GM12878 (cell line): ENCODE measurements at regions not wholly inside any gene's neighbourhood (a gene's known extent, or its start where the extent isn't known, plus 50 kb on each side); places are given as distances from the start of the nearest gene placed in this dataset.

Experiments
- ATAC-seq: fragments of 200-7000 bp; cut with Tn5 transposase; 3 replicates; pipeline ENCODE4 v1.9.1; 2020; ENCODE audit warnings: mild to moderate bottlenecking, moderate library complexity
- BruUV-seq: library from RNA; stranded (reverse); fragments of 400-500 nt; replicated peaks from 2 replicates; lab custom pipeline; 2021; lab: Mats Ljungman, UMichigan
- CTCF ChIA-PET: fragments of 300-600 bp; sonication (Branson Sonifier 250); formaldehyde crosslinking; extraction: SDS; loops from one replicate; lab custom pipeline; 2021; ENCODE audit warnings: inconsistent platforms; lab: Yijun Ruan, JAX
- POLR2A ChIA-PET: fragments of 350-600 bp; formaldehyde crosslinking; extraction: SDS; loops from one replicate; lab custom pipeline; 2021; ENCODE audit warnings: inconsistent platforms; lab: Charles Lee
- RAD21 ChIA-PET: fragments of 300-600 bp; sonication (Branson Sonifier 250); formaldehyde crosslinking; loops from one replicate; lab custom pipeline; 2023; ENCODE audit warnings: antibody characterized with exemption; ENCODE audit not compliant: unreplicated experiment; lab: Charles Lee
- SMC1A ChIA-PET: fragments of 300-600 bp; sonication (Branson Sonifier 250); formaldehyde crosslinking; loops from one replicate; lab custom pipeline; 2023; ENCODE audit not compliant: unreplicated experiment, uncharacterized antibody; lab: Charles Lee
- DNase-seq: peaks from one replicate; pipeline ENCODE4 v3.0.0-alpha.2; 2011; ENCODE audit warnings: low read depth, low spot score
- FAIRE-seq: peaks from 3 replicates; lab custom pipeline; 2011; peaks lifted over from hg19 to GRCh38; lab: Jason Lieb, UNC
- H2AFZ ChIP-seq: 2 replicates; pipeline ENCODE4 v1.6.0; 2011; ENCODE audit warnings: low read depth, low read length, control low read depth; ENCODE audit not compliant: control insufficient read depth
- H3K27ac ChIP-seq: 2 replicates; pipeline ENCODE4 v1.5.1; 2011; ENCODE audit warnings: control low read depth; ENCODE audit not compliant: control insufficient read depth, insufficient read depth
- H3K27me3 ChIP-seq, 2 experiments: replicated peaks in 1 of 2; 2 replicates each; pipeline versions ENCODE4 v1.6.0 to v1.6.1; 2011; ENCODE audit warnings: low read length in 1 of 2; ENCODE audit not compliant: control insufficient read depth in 2 of 2, insufficient read depth in 2 of 2
- H3K36me3 ChIP-seq, 2 experiments: 2 replicates each; pipeline ENCODE4 v1.5.1; 2011; ENCODE audit warnings: low read length in 1 of 2; ENCODE audit not compliant: control insufficient read depth in 2 of 2, insufficient read depth in 2 of 2
- H3K4me1 ChIP-seq: 2 replicates; pipeline ENCODE4 v1.6.1; 2011; ENCODE audit warnings: mild to moderate bottlenecking, low read length, moderate library complexity, mixed read lengths; ENCODE audit not compliant: control insufficient read depth, insufficient read depth
- H3K4me2 ChIP-seq: 2 replicates; pipeline ENCODE4 v1.6.0; 2011; ENCODE audit warnings: control low read depth; ENCODE audit not compliant: control insufficient read depth, insufficient read depth
- H3K4me3 ChIP-seq: fragments of 200-600 bp; sonication (generic); 2 replicates; pipeline ENCODE4 v1.5.1; 2016
- H3K79me2 ChIP-seq: 2 replicates; pipeline ENCODE4 v1.6.0; 2011; ENCODE audit warnings: low read length; ENCODE audit not compliant: control insufficient read depth, insufficient read depth
- H3K9ac ChIP-seq: 2 replicates; pipeline ENCODE4 v1.8.0; 2011; ENCODE audit warnings: low read length, control low read depth, mixed read lengths; ENCODE audit not compliant: control insufficient read depth, insufficient read depth
- H3K9me3 ChIP-seq: replicated peaks from 3 replicates; pipeline ENCODE4 v1.5.1; 2011; ENCODE audit warnings: mild to moderate bottlenecking, low read length; ENCODE audit not compliant: control insufficient read depth, insufficient read depth
- H4K20me1 ChIP-seq: 2 replicates; pipeline ENCODE4 v1.6.0; 2011; ENCODE audit not compliant: control insufficient read depth, insufficient read depth
- PAX8 ChIP-seq: fragments of 450-650 bp; IDR thresholded peaks from 2 replicates; pipeline ENCODE4 v1.6.1; 2017; ENCODE audit warnings: mild to moderate bottlenecking, moderate library complexity
- ZNF217 ChIP-seq: fragments of 450-650 bp; IDR thresholded peaks from 2 replicates; pipeline ENCODE4 v1.6.1; 2017; ENCODE audit warnings: antibody characterized with exemption, mild to moderate bottlenecking
- ZNF384 ChIP-seq: IDR thresholded peaks from 2 replicates; pipeline ENCODE4 v1.6.1; 2012; ENCODE audit warnings: low read depth, mild to moderate bottlenecking, low read length, improper control_type of control experiment, borderline replicate concordance
- WGBS: methylation state at CpG from one replicate; pipeline ENCODE4 v1.1.6; 2016; ENCODE audit warnings: low lambda C conversion rate; ENCODE audit not compliant: insufficient replicate concordance, insufficient coverage; ENCODE audit errors: missing lambda C conversion rate; 5-methylcytosine and 5-hydroxymethylcytosine counted together
- in situ Hi-C: fragments of 300-500 bp; cut with MboI; formaldehyde crosslinking; loops from 9 replicates; pipeline ENCODE4 v1.14.3; 2018; ENCODE audit warnings: mixed read lengths
- intact Hi-C: fragments of 100-400 bp; cut with micrococcal nuclease; formaldehyde crosslinking; loops from one replicate; pipeline ENCODE4 v1.14.2; 2022; ENCODE audit not compliant: unreplicated experiment
- TF ChIP-seq, protein P1 (sequence below): fragments of 450-650 bp; IDR thresholded peaks from 2 replicates; pipeline ENCODE4 v1.6.1; 2016; ENCODE audit warnings: mild to moderate bottlenecking

DNA sequence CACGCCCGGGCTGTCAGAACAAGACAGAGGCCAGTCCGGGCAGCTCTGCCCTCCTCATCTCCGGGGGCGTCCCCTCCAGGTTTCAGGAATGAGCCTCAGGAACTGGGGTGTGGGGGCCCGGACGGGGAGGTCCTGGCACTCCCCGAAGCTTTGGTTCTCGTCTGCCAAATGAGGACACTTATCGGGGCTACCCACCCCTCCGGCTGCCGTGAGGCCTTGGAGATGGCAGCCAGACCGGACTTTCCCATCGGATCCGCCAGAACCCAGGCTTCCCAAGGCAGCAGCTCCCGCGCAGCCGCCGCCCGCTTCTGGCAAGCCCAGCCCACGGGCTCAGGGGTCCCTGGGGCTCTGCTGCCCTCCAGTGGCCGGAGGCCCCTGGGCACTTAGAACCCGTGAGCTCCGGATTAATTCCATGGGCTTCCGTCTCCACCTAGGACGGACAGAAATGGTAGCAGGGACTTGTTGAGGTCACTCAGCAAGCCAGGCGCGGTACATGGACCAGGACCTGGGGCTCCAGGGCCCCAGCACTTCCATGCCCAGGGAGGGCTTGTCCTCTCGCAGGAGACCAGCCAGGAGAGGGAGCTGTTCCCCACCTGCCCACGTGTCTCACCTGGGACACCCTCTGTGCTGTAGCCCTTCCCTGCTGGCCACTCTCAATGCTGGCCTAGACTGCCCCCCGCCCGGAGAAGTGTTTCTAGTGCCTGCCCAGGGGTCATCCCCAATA is 89.4 kb downstream of the LINGO1 start (continued):
- TF ChIP-seq ZNF217 (0 out of 2 replicates have a peak, but pooled peaks have one; percentile 37), PAX8 (no peak)

DNA sequence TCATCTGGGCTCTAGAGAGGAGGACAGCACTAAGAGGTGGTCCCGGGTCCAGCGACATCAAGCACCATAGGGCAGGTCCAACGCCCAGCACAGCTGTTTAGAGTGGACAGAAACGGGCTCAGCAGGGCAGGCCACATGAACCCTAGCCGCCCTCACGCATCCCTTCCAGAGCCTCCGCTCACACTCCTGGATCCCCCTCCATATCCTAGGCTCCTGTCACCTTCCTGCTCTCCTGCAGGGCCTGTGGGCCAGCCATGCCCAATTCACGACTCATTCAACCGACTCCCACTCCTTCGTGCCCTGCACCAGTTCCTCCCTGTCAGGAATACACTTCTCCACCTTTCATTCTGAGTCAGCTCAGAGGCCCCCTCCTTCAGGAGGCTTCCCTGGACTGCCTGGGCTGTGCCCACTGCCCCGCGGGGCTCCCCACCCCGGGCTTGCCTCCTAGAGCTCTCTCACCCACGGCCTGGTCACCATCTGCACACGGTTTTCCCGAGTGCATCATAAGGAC is 90.2 kb downstream of the LINGO1 start:
- ChIA-PET RAD21 (interaction anchor here (0.6 to 7.2 kb wide), 38 partner anchors 10 to 608 kb away, joined by 3 to 286 read pairs (median 4); no protein-coding TSS in a partner anchor), POLR2A (interaction anchor here (1.4 to 1.6 kb wide), 3 partner anchors 355 to 363 kb away, joined by 3 to 8 read pairs (median 3); no protein-coding TSS in a partner anchor), SMC1A (interaction anchor here (0.7 to 12.9 kb wide), 26 partner anchors 10 to 604 kb away, joined by 3 to 352 read pairs (median 7); no protein-coding TSS in a partner anchor), CTCF (interaction anchor here (0.7 to 11.7 kb wide), 71 partner anchors 11 to 1233 kb away, joined by 3 to 455 read pairs (median 6); no protein-coding TSS in a partner anchor)
- ATAC-seq (no peak), FAIRE-seq (no peak), DNase-seq (no peak)
- peaks cover 24% of the 10 kb centered on the region for H3K4me1 ChIP-seq
- H3K9me3 ChIP-seq, result peaks cover 2% of the 10 kb centered on the region; the same call in 1 of the 3 replicates
- 72% methylated on average over 16 of the region's 16 CpGs for WGBS
- intact Hi-C loops, result loop anchor here (1.0 to 5.0 kb wide), 3 partner anchors 45 to 423 kb away; no protein-coding TSS in a partner anchor
- H2AFZ ChIP-seq, result peak overlapping the region; percentile 91; the same call in 1 of the 2 replicates
- peak overlapping the region; percentile 84; the same call in 1 of the 2 replicates for H3K9ac ChIP-seq
- H3K27ac ChIP-seq, result no peak overlapping the region
- peak overlapping the region; percentile 73; the same call in 1 of the 2 replicates for H3K4me3 ChIP-seq
- no peaks in the 10 kb centered on the region for H3K79me2 ChIP-seq
- H3K36me3 ChIP-seq, result no peaks in the 10 kb centered on the region
- no TSS peak for BruUV-seq
- no peaks in the 10 kb centered on the region for H4K20me1 ChIP-seq
- peak overlapping the region; percentile 97 for H3K4me2 ChIP-seq
- in situ Hi-C loops, result loop anchor here (5.0 kb wide), 2 partner anchors 355 to 425 kb away; no protein-coding TSS in a partner anchor
- H3K27me3 ChIP-seq, result no peaks in the 10 kb centered on the region
- no peak for TF ChIP-seq ZNF384
- TF ChIP-seq, protein P1, sequence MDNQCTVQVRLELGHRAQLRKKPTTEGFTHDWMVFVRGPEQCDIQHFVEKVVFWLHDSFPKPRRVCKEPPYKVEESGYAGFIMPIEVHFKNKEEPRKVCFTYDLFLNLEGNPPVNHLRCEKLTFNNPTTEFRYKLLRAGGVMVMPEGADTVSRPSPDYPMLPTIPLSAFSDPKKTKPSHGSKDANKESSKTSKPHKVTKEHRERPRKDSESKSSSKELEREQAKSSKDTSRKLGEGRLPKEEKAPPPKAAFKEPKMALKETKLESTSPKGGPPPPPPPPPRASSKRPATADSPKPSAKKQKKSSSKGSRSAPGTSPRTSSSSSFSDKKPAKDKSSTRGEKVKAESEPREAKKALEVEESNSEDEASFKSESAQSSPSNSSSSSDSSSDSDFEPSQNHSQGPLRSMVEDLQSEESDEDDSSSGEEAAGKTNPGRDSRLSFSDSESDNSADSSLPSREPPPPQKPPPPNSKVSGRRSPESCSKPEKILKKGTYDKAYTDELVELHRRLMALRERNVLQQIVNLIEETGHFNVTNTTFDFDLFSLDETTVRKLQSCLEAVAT, result peak; percentile 60
